ENCODE measurements at regions not wholly inside any gene's neighbourhood (a gene's known extent, or its start where the extent isn't known, plus 50 kb on each side); places are given as distances from the start of the nearest gene placed in this dataset.
"Not testable (repeated sequence)": the region's sequence is repeated elsewhere in the genome, so short reads cannot be mapped to it uniquely, and the experiment has no call there.

- not testable (repeated sequence) for DNase-seq
Observed at GRCh38 chr13:18773988-18774387, 407.6 kb downstream of the TUBA3C start.

GRCh38 chr13:18741696-18742095 lies 439.9 kb downstream of the TUBA3C start:
- not testable (repeated sequence) for DNase-seq

- DNase-seq: no peak
Observed at GRCh38 chr13:18739310-18739709, 442.3 kb downstream of the TUBA3C start.

- DNase-seq: not testable (repeated sequence)
Observed at GRCh38 chr13:18738086-18738485, 443.5 kb downstream of the TUBA3C start.

- DNase-seq: not testable (repeated sequence)
Observed at GRCh38 chr13:18727138-18727537, 454.5 kb downstream of the TUBA3C start.

- not testable (repeated sequence) for DNase-seq
Observed at GRCh38 chr13:18726524-18726923, 455.1 kb downstream of the TUBA3C start.

- not testable (repeated sequence) for DNase-seq
Observed at GRCh38 chr13:18725242-18725822, 456.3 kb downstream of the TUBA3C start.

- no peak for DNase-seq
Observed at GRCh38 chr13:18714889-18715288, 466.7 kb downstream of the TUBA3C start.

GRCh38 chr13:18710673-18711072 lies 471.0 kb downstream of the TUBA3C start:
- DNase-seq: not testable (repeated sequence)

GRCh38 chr13:18706538-18706937 lies 475.1 kb downstream of the TUBA3C start:
- DNase-seq: not testable (repeated sequence)

- not testable (repeated sequence) for DNase-seq
Observed at GRCh38 chr13:18702464-18703247, 479.0 kb downstream of the TUBA3C start.

GRCh38 chr13:18698332-18698731 lies 483.3 kb downstream of the TUBA3C start:
- not testable (repeated sequence) for DNase-seq

GRCh38 chr13:18697851-18698250 lies 483.8 kb downstream of the TUBA3C start:
- DNase-seq: not testable (repeated sequence)

- not testable (repeated sequence) for DNase-seq
Observed at GRCh38 chr13:18697221-18697620, 484.4 kb downstream of the TUBA3C start.

GRCh38 chr13:18677403-18677802 lies 504.2 kb downstream of the TUBA3C start:
- not testable (repeated sequence) for DNase-seq

GRCh38 chr13:18675268-18675667 lies 506.4 kb downstream of the TUBA3C start:
- not testable (repeated sequence) for DNase-seq

- DNase-seq: not testable (repeated sequence)
Observed at GRCh38 chr13:18673794-18674193, 507.8 kb downstream of the TUBA3C start.

GRCh38 chr13:18666585-18666984 lies 515.0 kb downstream of the TUBA3C start:
- DNase-seq: not testable (repeated sequence)

GRCh38 chr13:18665716-18666115 lies 515.9 kb downstream of the TUBA3C start:
- DNase-seq: not testable (repeated sequence)

GRCh38 chr13:18665124-18665523 lies 516.5 kb downstream of the TUBA3C start:
- DNase-seq: not testable (repeated sequence)

GRCh38 chr13:18663222-18663621 lies 518.4 kb downstream of the TUBA3C start:
- not testable (repeated sequence) for DNase-seq

- peak in 1 of 2 experiments; percentile 42 for DNase-seq
Observed at GRCh38 chr13:18643644-18644172, 537.9 kb downstream of the TUBA3C start.

- DNase-seq: not testable (repeated sequence)
Observed at GRCh38 chr13:18628928-18629327, 552.7 kb downstream of the TUBA3C start.

GRCh38 chr13:18628428-18628827 lies 553.2 kb downstream of the TUBA3C start:
- DNase-seq: peak; percentile 17 to 69

All from NCI-H1930 (cell line).